K562 (cell line): ENCODE measurements at regions not wholly inside any gene's neighbourhood (a gene's known extent, or its start where the extent isn't known, plus 50 kb on each side); places are given as distances from the start of the nearest gene placed in this dataset.

ENCODE experiments used
- ATAC-seq: fragments of 200-7000 bp; cut with Tn5 transposase; 3 replicates; pipeline ENCODE4 v1.9.1; 2020; ENCODE audit warnings: moderate library complexity
- BruUV-seq: library from RNA; stranded (reverse); fragments of 400-500 nt; replicated peaks from 2 replicates; lab custom pipeline; 2021; lab: Mats Ljungman, UMichigan
- CTCF ChIA-PET: fragments of 300-600 bp; formaldehyde crosslinking; extraction: SDS; loops from one replicate; lab custom pipeline; 2021; ENCODE audit warnings: low intra/inter-chr PET ratio; lab: Yijun Ruan, JAX
- POLR2A ChIA-PET: fragments of 300-600, 350-650 bp; sonication (Branson Sonifier 250); formaldehyde crosslinking; extraction: SDS; loops from one replicate; lab custom pipeline; 2021; ENCODE audit warnings: antibody characterized with exemption, inconsistent platforms; lab: Yijun Ruan, JAX
- DNase-seq, 4 experiments: peaks; one replicate each; pipeline versions ENCODE4 v3.0.0 to v3.0.0-alpha.2; 2011 to 2018; ENCODE audit warnings: low spot score in 3 of 4, mixed read lengths in 3 of 4; ENCODE audit errors: extremely low read depth in 1 of 4
- FAIRE-seq: peaks from 2 replicates; lab custom pipeline; 2011; peaks lifted over from hg19 to GRCh38; lab: Jason Lieb, UNC
- H2AFZ ChIP-seq: 2 replicates; pipeline ENCODE4 v1.6.0; 2011; ENCODE audit warnings: low read depth, low read length, control low read depth, inconsistent platforms
- H3K27ac ChIP-seq: fragments of 200-600 bp; 3 replicates; pipeline ENCODE4 v1.8.0; 2011; ENCODE audit warnings: low read depth, mild to moderate bottlenecking, control low read depth, inconsistent platforms, low read length, moderate library complexity, mixed read lengths; ENCODE audit errors: extremely low read depth
- H3K27me3 ChIP-seq, 2 experiments: fragments of 300-600 bp in 1 of 2; 2 replicates in 1 of 2; 3 replicates in 1 of 2; pipeline versions ENCODE4 v1.6.0 to v1.8.0; 2011; ENCODE audit warnings: inconsistent platforms in 2 of 2, low read length in 2 of 2, mild to moderate bottlenecking in 1 of 2, mixed read lengths in 1 of 2, moderate library complexity in 1 of 2; ENCODE audit not compliant: control insufficient read depth in 2 of 2, insufficient read depth in 2 of 2
- H3K36me3 ChIP-seq: fragments of 300-600 bp; 3 replicates; pipeline ENCODE4 v1.8.0; 2011; ENCODE audit warnings: mild to moderate bottlenecking, low read length, inconsistent platforms; ENCODE audit not compliant: control insufficient read depth, insufficient read depth
- H3K4me1 ChIP-seq, 2 experiments: fragments of 200-600 bp in 1 of 2; replicated peaks in 1 of 2; 2 replicates in 1 of 2; 3 replicates in 1 of 2; pipeline versions ENCODE4 v1.5.1 to v1.8.0; 2011; ENCODE audit warnings: inconsistent platforms in 2 of 2, low read length in 2 of 2, mild to moderate bottlenecking in 1 of 2, mixed read lengths in 1 of 2, moderate library complexity in 1 of 2; ENCODE audit not compliant: control insufficient read depth in 2 of 2, insufficient read depth in 2 of 2
- H3K4me2 ChIP-seq: 2 replicates; pipeline ENCODE4 v1.6.1; 2011; ENCODE audit warnings: low read length, control low read depth, inconsistent platforms, mixed read lengths; ENCODE audit not compliant: insufficient read depth
- H3K4me3 ChIP-seq: fragments of 200-600 bp; sonication (generic), shearing (Covaris generic); 2 replicates; pipeline ENCODE4 v1.5.1; 2016; ENCODE audit warnings: control low read depth, inconsistent platforms
- H3K79me2 ChIP-seq: fragments of 200-600 bp; 3 replicates; pipeline ENCODE4 v1.8.0; 2011; ENCODE audit warnings: low read length, inconsistent platforms; ENCODE audit not compliant: control insufficient read depth, insufficient read depth
- H3K9ac ChIP-seq, 2 experiments: 2 replicates each; pipeline versions ENCODE4 v1.6.0 to v1.6.1; 2011; ENCODE audit warnings: low read depth in 2 of 2, low read length in 2 of 2, control low read depth in 1 of 2, inconsistent platforms in 1 of 2, mild to moderate bottlenecking in 1 of 2, mixed read lengths in 1 of 2; ENCODE audit not compliant: insufficient read depth in 1 of 2
- H3K9me1 ChIP-seq: one replicate; pipeline ENCODE4 v1.6.0; 2011; ENCODE audit warnings: inconsistent platforms, mild to moderate bottlenecking, low read length, moderate library complexity; ENCODE audit not compliant: control insufficient read depth, insufficient read depth
- H3K9me3 ChIP-seq: replicated peaks from 2 replicates; pipeline ENCODE4 v1.5.1; 2011; ENCODE audit warnings: low read depth, low read length, inconsistent platforms; ENCODE audit not compliant: control insufficient read depth, insufficient read depth
- H4K20me1 ChIP-seq: replicated peaks from 2 replicates; pipeline ENCODE4 v1.6.1; 2011; ENCODE audit warnings: low read length, inconsistent platforms, mixed read lengths; ENCODE audit not compliant: control insufficient read depth, insufficient read depth
- CEBPB ChIP-seq: fragments of 450-650 bp; IDR thresholded peaks from 2 replicates; pipeline ENCODE4 v1.6.1; 2016; ENCODE audit warnings: missing genetic modification characterization, missing compliant biosample characterization
- E2F5 ChIP-seq: sonication (generic); formaldehyde crosslinking; IDR thresholded peaks from 2 replicates; pipeline ENCODE4 v1.8.0; 2022; ENCODE audit warnings: mild to moderate bottlenecking, missing genetic modification reagents
- MCM7 ChIP-seq, 2 experiments: fragments of 450-650 bp; IDR thresholded peaks; 2 replicates each; pipeline ENCODE4 v1.6.1; 2016 to 2018
- TEAD1 ChIP-seq, 2 experiments: fragments of 450-650 bp in 1 of 2; sonication (generic) in 1 of 2; formaldehyde crosslinking; IDR thresholded peaks; 2 replicates each; pipeline versions ENCODE4 v1.4.0 to v1.8.0; 2020 to 2022; ENCODE audit warnings: mild to moderate bottlenecking in 2 of 2, missing genetic modification reagents in 1 of 2
- ZNF253 ChIP-seq: fragments of 250-450 bp; sonication (Bioruptor Pico); conservative IDR thresholded peaks from 2 replicates; pipeline ENCODE4 v1.6.1; 2021; ENCODE audit warnings: mild to moderate bottlenecking
- WGBS: fragments of 100-300 bp; shearing (Covaris generic); methylation state at CpG from one replicate; pipeline ENCODE4 v1.1.6; 2016; ENCODE audit warnings: low coverage, mixed read lengths; ENCODE audit not compliant: insufficient coverage; ENCODE audit errors: missing lambda C conversion rate; 5-methylcytosine and 5-hydroxymethylcytosine counted together
- in situ Hi-C: fragments of 300-500 bp; cut with MboI; formaldehyde crosslinking; loops from 4 replicates; pipeline ENCODE4 v1.15.0; 2018; ENCODE audit warnings: inconsistent platforms, mixed read lengths
- intact Hi-C: fragments of 100-400 bp; cut with micrococcal nuclease; formaldehyde crosslinking; loops from 2 replicates; pipeline ENCODE4 v1.14.2; 2022

GRCh38 chr7:50226145-50226544, 78.4 kb upstream of the IKZF1 start:
- H3K9ac ChIP-seq, result no peak overlapping the region

GRCh38 chr7:50221433-50221832, 83.1 kb upstream of the IKZF1 start:
- H4K20me1 ChIP-seq, result no peaks in the 10 kb centered on the region
- H3K9me3 ChIP-seq, result peaks cover 3% of the 10 kb centered on the region; the same call in 1 of the 2 replicates
- ATAC-seq (no peak), FAIRE-seq (no peak)
- H3K27me3 ChIP-seq, result no peaks in the 10 kb centered on the region
- H2AFZ ChIP-seq, result no peak overlapping the region
- POLR2A ChIA-PET, result interaction anchor here (1.1 kb wide), 1 partner anchor 16 kb away, joined by 3 read pairs; no protein-coding TSS in a partner anchor
- TF ChIP-seq MCM7 (IDR thresholded peaks at IDR 0.05) (no peak), ZNF253 (no peak)
- TF ChIP-seq, all 486 proteins: peak for 0
- Histone ChIP-seq H3K79me2 (no peaks in the 10 kb centered on the region), H3K4me1 (peaks cover 0 to 7% of the 10 kb centered on the region in 2 experiments; a peak in 3 of 5 replicates), H3K9me1 (no peaks in the 10 kb centered on the region), H3K9ac (no peak overlapping the region), H3K27ac (no peak overlapping the region), H3K4me2 (no peak overlapping the region), H3K36me3 (no peaks in the 10 kb centered on the region), H3K4me3 (no peak overlapping the region)
- intact Hi-C loops, result no loop called here
- CTCF ChIA-PET, result no interaction called here
- in situ Hi-C loops, result no loop called here
- no peak for DNase-seq
- no TSS peak for BruUV-seq

More at GRCh38 chr7:50226145-50226544, 78.4 kb upstream of the IKZF1 start:
- Histone ChIP-seq H3K9me1 (no peaks in the 10 kb centered on the region), H3K36me3 (no peaks in the 10 kb centered on the region), H3K79me2 (no peaks in the 10 kb centered on the region), H3K27me3 (no peaks in the 10 kb centered on the region), H3K9me3 (peaks cover 13% of the 10 kb centered on the region), H3K4me1 (peaks cover 9 to 16% of the 10 kb centered on the region in 2 experiments), H3K4me2 (no peak overlapping the region), H2AFZ (peak overlapping the region; percentile 68), H3K4me3 (no peak overlapping the region), H4K20me1 (no peaks in the 10 kb centered on the region), H3K27ac (no peak overlapping the region)
- no peak for FAIRE-seq
- 22% methylated on average over 3 of the region's 3 CpGs for WGBS
- no peak for TF ChIP-seq TEAD1 (CRISPR knock-in tag; IDR thresholded peaks at IDR 0.05)
- peak; percentile 40; the same call in 1 of the 2 replicates for TF ChIP-seq CEBPB (tag)
- no peak for TF ChIP-seq E2F5
- ChIA-PET CTCF (interaction anchor here (0.6 kb wide), 1 partner anchor 57 kb away, joined by 3 read pairs; no protein-coding TSS in a partner anchor), POLR2A (interaction anchor here (2.5 kb wide), 1 partner anchor 11 kb away, joined by 10 read pairs; no protein-coding TSS in a partner anchor)
- no TSS peak for BruUV-seq
- no peak for DNase-seq
- in situ Hi-C loops, result no loop called here
- ATAC-seq, result no peak
- intact Hi-C loops, result loop anchor here (5.0 kb wide), 2 partner anchors 81 to 141 kb away; no protein-coding TSS in a partner anchor
